Peyer's patch (tissue), 4 donors: ENCODE measurements at regions not wholly inside any gene's neighbourhood (a gene's known extent, or its start where the extent isn't known, plus 50 kb on each side); places are given as distances from the start of the nearest gene placed in this dataset.

Experiments
- DNase-seq, 3 donors: peaks; one replicate each; pipeline ENCODE4 v3.0.0-alpha.2; 2017 to 2019
- H3K27ac ChIP-seq, 4 donors: fragments of 200-600 bp; sonication (generic); one replicate each; pipeline ENCODE4 v1.5.1; 2016 to 2019
- H3K27me3 ChIP-seq, 2 donors: fragments of 200-600 bp; sonication (generic); one replicate each; pipeline ENCODE4 v1.5.1; 2019
- H3K36me3 ChIP-seq, 3 donors: fragments of 200-600 bp; sonication (generic); one replicate each; pipeline ENCODE4 v1.5.1; 2016 to 2019
- H3K4me1 ChIP-seq, 4 donors: fragments of 200-600 bp; sonication (generic); one replicate each; pipeline ENCODE4 v1.5.1; 2016 to 2019
- H3K4me3 ChIP-seq, 4 donors: fragments of 200-600 bp; sonication (generic); 1 replicate in 3 of 4; 2 replicates in 1 of 4; pipeline ENCODE4 v1.5.1; 2016 to 2019; ENCODE audit warnings: mild to moderate bottlenecking in 1 of 4
- H3K9me3 ChIP-seq, 4 donors: fragments of 200-600 bp; sonication (generic); one replicate each; pipeline ENCODE4 v1.5.1; 2016 to 2019; ENCODE audit warnings: mild to moderate bottlenecking in 1 of 4
- POLR2A ChIP-seq, 2 donors: fragments of 450-650 bp; IDR thresholded peaks; one replicate each; pipeline ENCODE4 v1.5.1; 2017; ENCODE audit warnings: antibody characterized with exemption in 2 of 2, mild to moderate bottlenecking in 2 of 2, moderate library complexity in 2 of 2
- TF ChIP-seq, protein P1 (sequence below), 6 experiments: fragments of 450-650 bp in 4 of 6; fragments of 200-600 bp in 2 of 6; sonication (generic) in 1 of 6; IDR thresholded peaks; one replicate each; pipeline ENCODE4 v1.5.1; 2017 to 2019; ENCODE audit warnings: antibody characterized with exemption in 6 of 6, mild to moderate bottlenecking in 3 of 6, moderate library complexity in 1 of 6

DNA sequence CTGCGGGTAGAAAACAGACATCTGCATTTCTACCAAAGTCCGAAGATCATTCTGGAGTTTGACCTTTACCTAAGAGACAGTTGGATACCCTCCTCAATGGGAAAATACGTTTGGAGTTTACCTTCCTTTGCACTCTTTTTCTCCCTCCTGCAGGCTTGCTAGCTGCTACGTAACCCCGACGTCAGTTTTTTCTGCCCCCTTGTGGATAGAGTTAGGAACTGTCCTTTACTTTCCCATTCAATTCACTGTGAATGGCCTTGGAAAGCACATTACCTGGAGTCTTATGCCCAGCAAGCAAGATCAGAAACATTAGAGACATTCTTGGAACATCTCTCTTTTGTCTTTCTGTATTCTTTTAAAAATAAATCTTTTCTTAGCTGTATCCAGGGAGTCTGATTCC, 250.7 kb downstream of the NAP1L3 start:
- H3K9me3 ChIP-seq = no peaks in the 10 kb centered on the region
- H3K4me1 ChIP-seq = no peaks in the 10 kb centered on the region
- H3K4me3 ChIP-seq = no peak overlapping the region
- H3K36me3 ChIP-seq = no peaks in the 10 kb centered on the region
- no peaks in the 10 kb centered on the region for H3K27me3 ChIP-seq
- no peak for DNase-seq
- H3K27ac ChIP-seq = no peak overlapping the region
- TF ChIP-seq, protein P1, sequence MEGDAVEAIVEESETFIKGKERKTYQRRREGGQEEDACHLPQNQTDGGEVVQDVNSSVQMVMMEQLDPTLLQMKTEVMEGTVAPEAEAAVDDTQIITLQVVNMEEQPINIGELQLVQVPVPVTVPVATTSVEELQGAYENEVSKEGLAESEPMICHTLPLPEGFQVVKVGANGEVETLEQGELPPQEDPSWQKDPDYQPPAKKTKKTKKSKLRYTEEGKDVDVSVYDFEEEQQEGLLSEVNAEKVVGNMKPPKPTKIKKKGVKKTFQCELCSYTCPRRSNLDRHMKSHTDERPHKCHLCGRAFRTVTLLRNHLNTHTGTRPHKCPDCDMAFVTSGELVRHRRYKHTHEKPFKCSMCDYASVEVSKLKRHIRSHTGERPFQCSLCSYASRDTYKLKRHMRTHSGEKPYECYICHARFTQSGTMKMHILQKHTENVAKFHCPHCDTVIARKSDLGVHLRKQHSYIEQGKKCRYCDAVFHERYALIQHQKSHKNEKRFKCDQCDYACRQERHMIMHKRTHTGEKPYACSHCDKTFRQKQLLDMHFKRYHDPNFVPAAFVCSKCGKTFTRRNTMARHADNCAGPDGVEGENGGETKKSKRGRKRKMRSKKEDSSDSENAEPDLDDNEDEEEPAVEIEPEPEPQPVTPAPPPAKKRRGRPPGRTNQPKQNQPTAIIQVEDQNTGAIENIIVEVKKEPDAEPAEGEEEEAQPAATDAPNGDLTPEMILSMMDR (IDR thresholded peaks at IDR 0.05) = peak in 2 of 6 experiments; percentile 8 to 32
- TF ChIP-seq POLR2A (IDR thresholded peaks at IDR 0.05) = no peak

DNA sequence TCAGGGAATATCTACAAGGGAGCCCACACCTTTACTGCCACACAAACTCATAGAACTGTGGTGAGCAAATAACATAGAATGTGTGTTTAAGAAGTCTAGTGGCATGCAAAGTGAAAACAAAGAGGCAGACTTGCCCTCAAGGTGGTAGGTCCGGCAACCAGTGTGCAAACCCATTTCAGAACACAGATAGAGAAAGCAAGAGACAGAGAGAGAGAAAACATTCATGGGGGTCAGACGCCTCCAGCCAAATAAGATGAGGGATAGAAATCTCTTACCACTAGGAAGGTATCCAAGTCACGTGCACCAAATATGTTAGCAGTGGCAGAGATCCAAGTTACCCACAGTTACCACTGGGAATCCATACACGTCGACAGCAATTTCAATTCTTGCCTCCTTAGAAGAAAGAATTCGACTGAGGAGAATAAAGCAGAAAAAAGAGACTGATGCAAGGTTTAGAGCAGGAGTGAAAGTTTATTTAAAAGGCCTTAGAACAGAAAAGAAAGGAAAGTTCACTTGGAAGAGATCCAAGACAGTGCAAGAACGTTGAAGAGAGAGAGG, 252.8 kb downstream of the NAP1L3 start:
- no peaks in the 10 kb centered on the region for H3K4me1 ChIP-seq
- TF ChIP-seq, protein P1 (IDR thresholded peaks at IDR 0.05) = no peak
- TF ChIP-seq POLR2A (IDR thresholded peaks at IDR 0.05) = no peak
- H3K4me3 ChIP-seq = no peak overlapping the region
- no peaks in the 10 kb centered on the region for H3K27me3 ChIP-seq
- H3K36me3 ChIP-seq = no peaks in the 10 kb centered on the region
- H3K9me3 ChIP-seq = no peaks in the 10 kb centered on the region
- no peak overlapping the region for H3K27ac ChIP-seq
- no peak for DNase-seq

DNA sequence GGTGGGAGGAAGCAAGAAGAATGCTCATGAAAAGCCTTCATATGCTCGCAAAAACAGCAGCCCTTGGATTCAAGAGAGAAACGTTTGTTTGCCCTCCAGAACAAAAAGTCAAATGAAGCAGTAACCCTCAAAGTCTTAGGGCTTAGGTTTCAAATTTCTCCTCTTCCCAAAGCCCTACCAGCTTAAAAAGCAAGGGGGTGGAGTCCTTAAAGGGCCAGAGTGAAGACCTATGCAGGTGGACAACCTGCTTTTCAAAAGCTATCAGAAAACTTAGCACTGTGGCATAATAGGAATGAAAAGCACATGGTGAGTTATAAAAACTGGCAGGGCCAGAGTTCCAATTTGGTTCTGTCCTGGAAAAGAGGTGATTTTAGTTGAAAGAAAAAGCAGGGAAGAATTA, 253.3 kb downstream of the NAP1L3 start:
- Histone ChIP-seq H3K4me1 (no peaks in the 10 kb centered on the region), H3K4me3 (no peak overlapping the region), H3K36me3 (no peaks in the 10 kb centered on the region), H3K27me3 (no peaks in the 10 kb centered on the region), H3K27ac (no peak overlapping the region), H3K9me3 (no peaks in the 10 kb centered on the region)
- no peak for TF ChIP-seq POLR2A (IDR thresholded peaks at IDR 0.05)
- TF ChIP-seq, protein P1 (IDR thresholded peaks at IDR 0.05) = no peak
- DNase-seq = no peak

DNA sequence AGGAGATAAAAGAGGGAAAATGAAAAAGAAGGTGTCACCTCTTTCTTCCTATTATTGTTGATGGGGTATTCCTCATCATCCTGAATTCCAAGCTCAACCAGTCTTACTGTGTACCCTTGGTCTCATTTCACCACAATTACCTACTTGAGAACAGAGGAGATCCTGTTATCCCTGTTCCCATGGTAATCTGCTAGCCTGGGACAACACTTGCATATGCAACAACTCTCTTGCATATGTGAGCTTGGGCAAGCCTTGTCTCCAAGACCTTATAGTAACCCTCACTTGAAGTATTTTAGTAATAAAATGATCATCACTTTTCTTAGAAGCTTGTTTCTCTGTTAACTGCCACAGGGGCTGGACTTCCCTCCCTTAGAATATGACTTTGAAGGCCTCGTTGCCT, 253.7 kb downstream of the NAP1L3 start:
- TF ChIP-seq, protein P1 (IDR thresholded peaks at IDR 0.05) = no peak
- TF ChIP-seq POLR2A (IDR thresholded peaks at IDR 0.05) = no peak
- Histone ChIP-seq H3K27ac (no peak overlapping the region), H3K4me3 (no peak overlapping the region), H3K9me3 (no peaks in the 10 kb centered on the region), H3K36me3 (no peaks in the 10 kb centered on the region), H3K4me1 (no peaks in the 10 kb centered on the region), H3K27me3 (no peaks in the 10 kb centered on the region)
- no peak for DNase-seq

DNA sequence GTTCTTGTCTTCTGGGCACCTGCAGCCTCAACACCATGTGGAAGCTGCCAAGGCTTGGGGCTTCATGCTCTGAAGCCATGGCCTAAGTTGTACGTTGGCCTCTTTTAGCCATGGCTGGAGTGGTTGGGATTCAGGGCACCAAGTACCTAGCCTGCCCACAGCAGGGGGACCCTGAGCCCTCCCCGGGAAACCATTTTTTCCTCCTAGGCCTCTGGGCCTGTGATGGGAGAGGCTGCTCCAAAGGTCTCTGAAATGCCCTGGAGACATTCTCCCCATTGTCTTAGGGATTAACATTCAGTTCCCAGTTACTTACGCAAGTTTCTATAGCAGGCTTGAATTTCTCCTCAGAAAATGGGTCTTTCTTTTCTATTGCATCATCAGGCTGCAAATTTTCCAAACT, 269.3 kb downstream of the NAP1L3 start:
- H3K4me3 ChIP-seq = no peak overlapping the region
- H3K9me3 ChIP-seq = peaks cover 0 to 6% (median 0%) of the 10 kb centered on the region in 4 donors
- H3K4me1 ChIP-seq = no peaks in the 10 kb centered on the region
- H3K27ac ChIP-seq = no peak overlapping the region
- H3K36me3 ChIP-seq = no peaks in the 10 kb centered on the region
- TF ChIP-seq, protein P1 (IDR thresholded peaks at IDR 0.05) = no peak
- no peak for TF ChIP-seq POLR2A (IDR thresholded peaks at IDR 0.05)
- H3K27me3 ChIP-seq = no peaks in the 10 kb centered on the region
- DNase-seq = no peak

DNA sequence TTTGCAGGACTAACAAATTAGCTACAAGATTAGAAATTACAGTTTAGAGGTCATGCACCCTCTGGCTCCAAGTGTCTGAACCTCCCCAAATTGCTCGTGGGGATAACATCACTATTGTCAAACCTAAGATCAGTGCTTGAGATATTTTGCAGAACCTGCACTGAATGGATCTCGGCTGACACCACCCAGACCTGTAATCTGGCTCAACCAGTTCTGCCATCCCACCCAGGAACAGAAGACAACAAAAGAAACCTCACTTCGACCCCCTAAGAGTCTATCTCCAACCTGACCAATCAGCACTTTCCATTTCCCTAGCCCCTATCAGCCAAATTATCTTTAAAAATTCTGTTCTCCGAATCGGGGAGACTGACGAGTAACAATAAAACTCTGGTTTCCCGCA, 318.7 kb downstream of the NAP1L3 start:
- TF ChIP-seq, protein P1 (IDR thresholded peaks at IDR 0.05) = no peak
- TF ChIP-seq POLR2A (IDR thresholded peaks at IDR 0.05) = no peak
- Histone ChIP-seq H3K36me3 (no peaks in the 10 kb centered on the region), H3K4me1 (no peaks in the 10 kb centered on the region), H3K9me3 (no peaks in the 10 kb centered on the region), H3K27me3 (no peaks in the 10 kb centered on the region), H3K27ac (no peak overlapping the region), H3K4me3 (no peak overlapping the region)
- no peak for DNase-seq
